SU-DHL-6 (cell line): ENCODE measurements at regions not wholly inside any gene's neighbourhood (a gene's known extent, or its start where the extent isn't known, plus 50 kb on each side); places are given as distances from the start of the nearest gene placed in this dataset.

ENCODE experiments used
- H2AFZ ChIP-seq: fragments of 200-600 bp; sonication (generic); 2 replicates; pipeline ENCODE4 v1.6.1; 2014; ENCODE audit warnings: low read depth, mild to moderate bottlenecking, moderate library complexity, mixed read lengths, antibody characterized with exemption, low read length; ENCODE audit not compliant: severe bottlenecking
- H3F3A ChIP-seq: fragments of 200-600 bp; shearing (Covaris generic); 2 replicates; pipeline ENCODE4 v1.6.0; 2016; ENCODE audit warnings: antibody characterized with exemption, mild to moderate bottlenecking; ENCODE audit not compliant: insufficient read depth
- H3K27ac ChIP-seq: fragments of 200-600 bp; sonication (generic); 2 replicates; pipeline ENCODE4 v1.5.1; 2016; ENCODE audit warnings: low read depth, mild to moderate bottlenecking, low read length, moderate library complexity, mixed read lengths
- H3K27me3 ChIP-seq: fragments of 200-600 bp; sonication (generic), shearing (Covaris generic); 2 replicates; pipeline ENCODE4 v1.6.0; 2014; ENCODE audit warnings: mild to moderate bottlenecking, low read length
- H3K36me3 ChIP-seq: fragments of 200-600 bp; sonication (generic); 2 replicates; pipeline ENCODE4 v1.6.1; 2014; ENCODE audit warnings: mild to moderate bottlenecking, low read length, mixed read lengths
- H3K4me2 ChIP-seq: fragments of 300-600, 200-600 bp; shearing (Covaris generic), sonication (generic); 2 replicates; pipeline ENCODE4 v1.6.0; 2014; ENCODE audit warnings: low read length, low read depth, mild to moderate bottlenecking; ENCODE audit not compliant: poor library complexity, severe bottlenecking
- H3K4me3 ChIP-seq: fragments of 200-600 bp; sonication (generic); 2 replicates; pipeline ENCODE4 v1.5.1; 2014; ENCODE audit warnings: antibody characterized with exemption, low read length, mild to moderate bottlenecking, mixed read lengths; ENCODE audit not compliant: insufficient read depth, poor library complexity, severe bottlenecking
- H3K79me2 ChIP-seq: fragments of 200-600 bp; sonication (generic); 2 replicates; pipeline ENCODE4 v1.6.1; 2014; ENCODE audit warnings: mild to moderate bottlenecking, low read length, moderate library complexity; ENCODE audit not compliant: insufficient read depth
- H3K9ac ChIP-seq: fragments of 200-600 bp; sonication (generic); 2 replicates; pipeline ENCODE4 v1.7.0; 2014; ENCODE audit warnings: mild to moderate bottlenecking, low read length
- H3K9me2 ChIP-seq: fragments of 200-600 bp; sonication (generic); replicated peaks from 2 replicates; pipeline ENCODE4 v1.6.1; 2014; ENCODE audit warnings: low read length; ENCODE audit not compliant: insufficient read depth
- H3K9me3 ChIP-seq: fragments of 200-600 bp; sonication (generic); 2 replicates; pipeline ENCODE4 v1.6.1; 2014; ENCODE audit warnings: low read length, mixed read lengths; ENCODE audit not compliant: insufficient read depth
- H4K20me1 ChIP-seq: fragments of 200-600 bp; sonication (generic); 2 replicates; pipeline ENCODE4 v1.6.1; 2014; ENCODE audit warnings: low read depth, mild to moderate bottlenecking, antibody characterized with exemption, low read length, moderate library complexity, mixed read lengths
- EZH2phosphoT487 ChIP-seq: fragments of 200-600 bp; sonication (generic), shearing (Covaris generic); conservative IDR thresholded peaks from 2 replicates; pipeline ENCODE4 v1.6.1; 2018; ENCODE audit warnings: mild to moderate bottlenecking, antibody characterized with exemption, low read length, moderate library complexity, mixed read lengths
- TF ChIP-seq, protein P1 (sequence below): fragments of 200-600 bp; sonication (generic); IDR thresholded peaks from one replicate; pipeline ENCODE4 v1.5.1; 2017; ENCODE audit warnings: antibody characterized with exemption, mild to moderate bottlenecking, low read length, moderate library complexity; ENCODE audit not compliant: insufficient read depth, poor library complexity, severe bottlenecking

DNA sequence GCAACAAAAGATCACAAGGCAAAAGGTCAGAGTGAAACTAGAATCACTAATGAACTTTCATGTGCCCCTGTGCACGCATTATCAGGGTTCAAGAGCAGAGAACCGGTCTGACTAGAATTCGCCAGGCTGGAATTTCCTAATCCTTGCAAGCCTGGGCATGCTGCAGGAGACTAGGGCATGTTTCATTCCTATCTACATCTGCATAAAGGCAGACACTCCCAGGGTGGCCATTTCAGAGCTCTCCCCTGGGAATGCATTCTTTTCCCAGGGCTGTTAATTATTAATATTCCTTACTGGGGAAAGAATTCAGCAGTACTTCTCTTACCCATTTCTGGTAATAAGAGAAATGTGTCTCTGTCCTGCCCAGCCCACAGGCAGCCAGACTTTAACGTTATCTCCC lies 90.5 kb downstream of the CDC14C start:
- no peaks in the 10 kb centered on the region for H3F3A ChIP-seq
- no peak overlapping the region for H3K4me2 ChIP-seq
- H3K9me3 ChIP-seq = no peaks in the 10 kb centered on the region
- no peak for TF ChIP-seq EZH2phosphoT487
- TF ChIP-seq, protein P1, sequence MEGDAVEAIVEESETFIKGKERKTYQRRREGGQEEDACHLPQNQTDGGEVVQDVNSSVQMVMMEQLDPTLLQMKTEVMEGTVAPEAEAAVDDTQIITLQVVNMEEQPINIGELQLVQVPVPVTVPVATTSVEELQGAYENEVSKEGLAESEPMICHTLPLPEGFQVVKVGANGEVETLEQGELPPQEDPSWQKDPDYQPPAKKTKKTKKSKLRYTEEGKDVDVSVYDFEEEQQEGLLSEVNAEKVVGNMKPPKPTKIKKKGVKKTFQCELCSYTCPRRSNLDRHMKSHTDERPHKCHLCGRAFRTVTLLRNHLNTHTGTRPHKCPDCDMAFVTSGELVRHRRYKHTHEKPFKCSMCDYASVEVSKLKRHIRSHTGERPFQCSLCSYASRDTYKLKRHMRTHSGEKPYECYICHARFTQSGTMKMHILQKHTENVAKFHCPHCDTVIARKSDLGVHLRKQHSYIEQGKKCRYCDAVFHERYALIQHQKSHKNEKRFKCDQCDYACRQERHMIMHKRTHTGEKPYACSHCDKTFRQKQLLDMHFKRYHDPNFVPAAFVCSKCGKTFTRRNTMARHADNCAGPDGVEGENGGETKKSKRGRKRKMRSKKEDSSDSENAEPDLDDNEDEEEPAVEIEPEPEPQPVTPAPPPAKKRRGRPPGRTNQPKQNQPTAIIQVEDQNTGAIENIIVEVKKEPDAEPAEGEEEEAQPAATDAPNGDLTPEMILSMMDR = no peak
- no peak overlapping the region for H3K9ac ChIP-seq
- H4K20me1 ChIP-seq = no peaks in the 10 kb centered on the region
- no peaks in the 10 kb centered on the region for H3K79me2 ChIP-seq
- H3K27ac ChIP-seq = no peak overlapping the region
- no peak overlapping the region for H2AFZ ChIP-seq
- no peaks in the 10 kb centered on the region for H3K27me3 ChIP-seq
- no peak overlapping the region for H3K4me3 ChIP-seq
- H3K9me2 ChIP-seq = no peaks in the 10 kb centered on the region
- no peaks in the 10 kb centered on the region for H3K36me3 ChIP-seq

DNA sequence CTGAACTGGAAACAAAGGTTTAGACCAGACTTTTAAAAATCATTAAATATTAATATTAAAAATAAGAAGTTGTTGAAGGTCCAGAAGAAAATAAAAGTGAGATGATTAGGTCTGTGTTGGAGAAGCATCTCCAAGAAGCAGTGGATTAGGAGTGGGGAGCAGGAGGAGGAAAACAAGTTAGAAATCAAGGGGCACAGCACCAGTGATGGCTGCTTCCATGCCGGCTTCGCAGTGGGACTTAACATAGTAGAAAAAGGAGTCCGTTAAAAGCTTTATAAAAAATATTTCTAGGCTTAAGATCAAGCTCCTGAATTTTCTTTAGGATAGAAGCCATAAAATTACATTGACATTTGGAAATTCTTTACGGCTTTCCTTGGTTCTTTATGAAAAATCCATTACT lies 95.8 kb downstream of the CDC14C start:
- Histone ChIP-seq H3K27ac (no peak overlapping the region), H3K9me2 (no peaks in the 10 kb centered on the region), H4K20me1 (no peaks in the 10 kb centered on the region), H3K4me2 (no peak overlapping the region), H3K4me3 (no peak overlapping the region), H3F3A (no peaks in the 10 kb centered on the region), H3K79me2 (no peaks in the 10 kb centered on the region), H3K27me3 (no peaks in the 10 kb centered on the region), H2AFZ (no peak overlapping the region), H3K9ac (no peak overlapping the region), H3K36me3 (no peaks in the 10 kb centered on the region), H3K9me3 (no peaks in the 10 kb centered on the region)
- TF ChIP-seq EZH2phosphoT487 = no peak
- TF ChIP-seq, protein P1 = no peak

DNA sequence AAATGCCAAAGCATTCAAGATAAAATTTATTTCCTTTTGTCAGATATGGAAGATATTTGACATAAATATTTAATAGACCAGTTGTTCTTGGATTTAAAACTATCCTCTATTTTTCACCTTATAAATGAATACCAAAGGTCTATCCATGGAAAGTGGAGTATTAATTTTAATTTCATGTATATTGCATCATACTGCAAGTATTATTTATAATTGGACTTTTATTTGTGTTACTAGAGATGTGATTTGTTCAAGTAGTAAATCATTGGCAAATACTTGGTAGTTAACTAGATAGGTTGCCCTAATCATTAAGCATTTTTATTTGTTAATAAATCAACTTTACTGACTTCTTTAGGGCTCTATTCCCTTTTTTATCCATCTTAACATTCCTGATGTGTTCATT lies 98.1 kb downstream of the CDC14C start:
- H3K4me3 ChIP-seq = no peak overlapping the region
- no peak overlapping the region for H3K27ac ChIP-seq
- H3K9me2 ChIP-seq = no peaks in the 10 kb centered on the region
- H3K4me2 ChIP-seq = no peak overlapping the region
- no peaks in the 10 kb centered on the region for H4K20me1 ChIP-seq
- H2AFZ ChIP-seq = no peak overlapping the region
- H3K9me3 ChIP-seq = no peaks in the 10 kb centered on the region
- no peak for TF ChIP-seq EZH2phosphoT487
- TF ChIP-seq, protein P1 = no peak
- no peaks in the 10 kb centered on the region for H3K36me3 ChIP-seq
- no peaks in the 10 kb centered on the region for H3K79me2 ChIP-seq
- no peaks in the 10 kb centered on the region for H3K27me3 ChIP-seq
- H3K9ac ChIP-seq = no peak overlapping the region
- H3F3A ChIP-seq = no peaks in the 10 kb centered on the region
